H9 (cell line): ENCODE measurements at regions not wholly inside any gene's neighbourhood (a gene's known extent, or its start where the extent isn't known, plus 50 kb on each side); places are given as distances from the start of the nearest gene placed in this dataset.

Experiments
- DNase-seq: peaks from one replicate; pipeline ENCODE4 v3.0.0-alpha.2; 2017
- H2AFZ ChIP-seq: one replicate; pipeline ENCODE4 v1.6.1; 2013; ENCODE audit warnings: mild to moderate bottlenecking, low read length, control low read depth, moderate library complexity
- H2AK5ac ChIP-seq: 2 replicates; pipeline ENCODE4 v1.6.1; 2013; ENCODE audit warnings: low read length, control low read depth, mixed read lengths; ENCODE audit not compliant: insufficient read length
- H2BK120ac ChIP-seq: one replicate; pipeline ENCODE4 v1.6.1; 2013; ENCODE audit warnings: low read depth, mild to moderate bottlenecking, low read length, control low read depth, inconsistent platforms; ENCODE audit not compliant: poor library complexity, severe bottlenecking
- H2BK12ac ChIP-seq: 2 replicates; pipeline ENCODE4 v1.6.1; 2013; ENCODE audit warnings: low read length, control low read depth, mixed read lengths, low read depth; ENCODE audit not compliant: insufficient read length
- H2BK15ac ChIP-seq: 2 replicates; pipeline ENCODE4 v1.6.1; 2013; ENCODE audit warnings: low read depth, low read length, control low read depth
- H2BK20ac ChIP-seq: one replicate; pipeline ENCODE4 v1.6.1; 2013; ENCODE audit warnings: low read depth, mild to moderate bottlenecking, low read length, control low read depth, inconsistent platforms; ENCODE audit not compliant: poor library complexity, severe bottlenecking
- H2BK5ac ChIP-seq: 2 replicates; pipeline ENCODE4 v1.6.1; 2013; ENCODE audit warnings: low read length, control low read depth, mixed read lengths; ENCODE audit not compliant: insufficient read length
- H3K14ac ChIP-seq: 2 replicates; pipeline ENCODE4 v1.6.1; 2013; ENCODE audit warnings: low read length, control low read depth; ENCODE audit not compliant: insufficient read depth
- H3K18ac ChIP-seq: 2 replicates; pipeline ENCODE4 v1.6.1; 2013; ENCODE audit warnings: low read depth, mild to moderate bottlenecking, mixed read lengths, low read length, control low read depth; ENCODE audit not compliant: insufficient read length
- H3K23ac ChIP-seq: 2 replicates; pipeline ENCODE4 v1.6.1; 2013; ENCODE audit warnings: low read length, control low read depth, mixed read lengths, low read depth; ENCODE audit not compliant: insufficient read length
- H3K23me2 ChIP-seq: 2 replicates; pipeline ENCODE4 v1.6.1; 2013; ENCODE audit warnings: low read depth, mild to moderate bottlenecking, mixed read lengths, low read length, control low read depth; ENCODE audit not compliant: insufficient read length, poor library complexity, severe bottlenecking
- H3K27ac ChIP-seq: 2 replicates; pipeline ENCODE4 v1.5.1; 2013; ENCODE audit warnings: low read length, control low read depth, mixed read lengths, low read depth; ENCODE audit not compliant: insufficient read length
- H3K27me3 ChIP-seq: 2 replicates; pipeline ENCODE4 v1.6.1; 2013; ENCODE audit warnings: low read length, control low read depth, inconsistent platforms; ENCODE audit not compliant: insufficient read depth
- H3K4ac ChIP-seq: 2 replicates; pipeline ENCODE4 v1.6.1; 2013; ENCODE audit warnings: low read depth, mild to moderate bottlenecking, control low read depth, inconsistent platforms, low read length, moderate library complexity
- H3K4me1 ChIP-seq: 2 replicates; pipeline ENCODE4 v1.6.1; 2013; ENCODE audit warnings: low read length, control low read depth, inconsistent platforms; ENCODE audit not compliant: insufficient read depth
- H3K4me2 ChIP-seq: 2 replicates; pipeline ENCODE4 v1.6.1; 2013; ENCODE audit warnings: low read length, control low read depth, mixed read lengths; ENCODE audit not compliant: insufficient read length, insufficient read depth
- H3K56ac ChIP-seq: 2 replicates; pipeline ENCODE4 v1.6.1; 2013; ENCODE audit warnings: low read depth, mild to moderate bottlenecking, mixed read lengths, low read length, control low read depth; ENCODE audit not compliant: insufficient read length
- H3K79me1 ChIP-seq: 2 replicates; pipeline ENCODE4 v1.6.1; 2013; ENCODE audit warnings: low read depth, mild to moderate bottlenecking, moderate library complexity, low read length, control low read depth, inconsistent platforms; ENCODE audit not compliant: insufficient read depth, poor library complexity, severe bottlenecking
- H3K79me2 ChIP-seq: 2 replicates; pipeline ENCODE4 v1.6.1; 2013; ENCODE audit warnings: low read length, control low read depth, inconsistent platforms; ENCODE audit not compliant: insufficient read depth
- H3K9ac ChIP-seq: 2 replicates; pipeline ENCODE4 v1.6.1; 2013; ENCODE audit warnings: low read length, control low read depth, mixed read lengths; ENCODE audit not compliant: insufficient read length; ENCODE audit errors: extremely low read depth
- H3K9me3 ChIP-seq: one replicate; pipeline ENCODE4 v1.6.1; 2013; ENCODE audit warnings: low read depth, low read length, inconsistent platforms; ENCODE audit not compliant: control insufficient read depth
- H3T11ph ChIP-seq: one replicate; pipeline ENCODE4 v1.6.1; 2013; ENCODE audit warnings: mild to moderate bottlenecking, low read length, control low read depth, inconsistent platforms
- H4K20me1 ChIP-seq: one replicate; pipeline ENCODE4 v1.6.1; 2013; ENCODE audit not compliant: control insufficient read depth, insufficient read length, insufficient read depth
- H4K5ac ChIP-seq: 2 replicates; pipeline ENCODE4 v1.6.1; 2013; ENCODE audit warnings: low read depth, mild to moderate bottlenecking, mixed read lengths, low read length, control low read depth; ENCODE audit not compliant: insufficient read length
- H4K8ac ChIP-seq: replicated peaks from 2 replicates; pipeline ENCODE4 v1.6.1; 2013; ENCODE audit warnings: low read length, control low read depth, mixed read lengths, low read depth; ENCODE audit not compliant: insufficient read length
- H4K91ac ChIP-seq: 2 replicates; pipeline ENCODE4 v1.6.1; 2013; ENCODE audit warnings: low read depth, mild to moderate bottlenecking, moderate library complexity, mixed read lengths, low read length, control low read depth; ENCODE audit not compliant: insufficient read length
- H3K27ac Mint-ChIP-seq, 3 experiments: 2 replicates in 2 of 3; 3 replicates in 1 of 3; pipeline ENCODE4 v1.8.0; 2020 to 2021; ENCODE audit warnings: mixed read lengths in 3 of 3, mild to moderate bottlenecking in 1 of 3, moderate library complexity in 1 of 3
- H3K27me3 Mint-ChIP-seq: 2 replicates; pipeline ENCODE4 v1.8.0; 2021; ENCODE audit warnings: low read depth, mild to moderate bottlenecking, moderate library complexity, mixed read lengths
- H3K36me3 Mint-ChIP-seq, 3 experiments: 2 replicates in 2 of 3; 3 replicates in 1 of 3; pipeline ENCODE4 v1.8.0; 2020 to 2021; ENCODE audit warnings: low read depth in 3 of 3, mixed read lengths in 3 of 3; ENCODE audit not compliant: insufficient read depth in 1 of 3
- H3K4me1 Mint-ChIP-seq, 2 experiments: 2 replicates each; pipeline ENCODE4 v1.8.0; 2020; ENCODE audit warnings: mixed read lengths in 2 of 2
- H3K4me3 Mint-ChIP-seq, 2 experiments: 2 replicates in 1 of 2; 3 replicates in 1 of 2; pipeline ENCODE4 v1.8.0; 2020 to 2021; ENCODE audit warnings: mild to moderate bottlenecking in 2 of 2, mixed read lengths in 2 of 2, moderate library complexity in 1 of 2
- H3K9me3 Mint-ChIP-seq, 2 experiments: 2 replicates in 1 of 2; 3 replicates in 1 of 2; pipeline ENCODE4 v1.8.0; 2020; ENCODE audit warnings: mild to moderate bottlenecking in 2 of 2, mixed read lengths in 2 of 2, moderate library complexity in 1 of 2
- WGBS: extraction: QIAGEN DNeasy Blood & Tissue Kit; methylation state at CpG from one replicate; pipeline ENCODE4 v1.1.7; 2013; ENCODE audit warnings: missing lambda C conversion rate, low lambda C conversion rate, mixed read lengths; ENCODE audit not compliant: insufficient read length; ENCODE audit errors: extremely low coverage; 5-methylcytosine and 5-hydroxymethylcytosine counted together
- TF ChIP-seq, protein P1 (sequence below): fragments of 200-600 bp; sonication (generic); conservative IDR thresholded peaks from 3 replicates; pipeline ENCODE4 v1.8.0; 2021; ENCODE audit warnings: antibody characterized with exemption, mild to moderate bottlenecking

DNA sequence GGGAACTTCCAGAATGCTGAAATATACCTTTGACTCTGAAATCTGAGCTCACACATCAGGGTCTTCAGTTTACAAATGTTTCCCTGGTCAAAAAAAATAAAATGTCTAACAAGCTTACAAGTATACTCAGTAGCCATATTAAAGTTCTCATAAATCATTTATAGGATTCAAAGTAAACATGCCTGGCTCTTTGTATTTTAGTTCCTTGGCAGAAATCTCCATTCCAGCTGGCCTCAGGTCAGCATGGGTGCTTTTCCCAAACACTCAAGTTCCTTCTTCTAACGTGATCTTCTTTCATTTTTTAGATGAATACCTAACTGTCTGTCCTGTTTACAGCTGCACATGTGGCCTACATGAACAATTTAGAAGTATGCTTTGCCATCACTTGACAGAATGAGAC is 263.2 kb downstream of the GAS1 start:
- Histone ChIP-seq H2AFZ (no peak overlapping the region), H3K79me1 (no peaks in the 10 kb centered on the region), H2BK120ac (no peak overlapping the region), H4K8ac (no peak overlapping the region), H3K4me1 (no peaks in the 10 kb centered on the region), H3K14ac (no peak overlapping the region), H3K79me2 (no peaks in the 10 kb centered on the region), H2AK5ac (no peak overlapping the region), H2BK20ac (no peak overlapping the region), H4K20me1 (no peaks in the 10 kb centered on the region), H3K27me3 (no peaks in the 10 kb centered on the region), H2BK5ac (no peak overlapping the region), H3K4ac (no peak overlapping the region), H4K5ac (no peak overlapping the region), H3K23me2 (no peaks in the 10 kb centered on the region), H2BK15ac (no peak overlapping the region), H3T11ph (no peak overlapping the region), H2BK12ac (no peak overlapping the region), H3K4me2 (no peak overlapping the region), H3K56ac (no peak overlapping the region), H4K91ac (no peak overlapping the region), H3K18ac (no peak overlapping the region), H3K23ac (no peak overlapping the region), H3K27ac (no peak overlapping the region), H3K9me3 (no peaks in the 10 kb centered on the region), H3K9ac (no peak overlapping the region)
- DNase-seq, result no peak
- Mint-ChIP-seq H3K27ac (no peak overlapping the region), H3K9me3 (0 out of 5 replicates have a peak, but pooled peaks cover 0 to 2% of the 10 kb centered on the region in 2 experiments), H3K36me3 (no peaks in the 10 kb centered on the region), H3K4me1 (peaks cover 7 to 9% of the 10 kb centered on the region in 2 experiments; a peak in 3 of 4 replicates), H3K27me3 (no peaks in the 10 kb centered on the region; the same call in 1 of the 2 replicates), H3K4me3 (no peak overlapping the region)
- TF ChIP-seq, protein P1, sequence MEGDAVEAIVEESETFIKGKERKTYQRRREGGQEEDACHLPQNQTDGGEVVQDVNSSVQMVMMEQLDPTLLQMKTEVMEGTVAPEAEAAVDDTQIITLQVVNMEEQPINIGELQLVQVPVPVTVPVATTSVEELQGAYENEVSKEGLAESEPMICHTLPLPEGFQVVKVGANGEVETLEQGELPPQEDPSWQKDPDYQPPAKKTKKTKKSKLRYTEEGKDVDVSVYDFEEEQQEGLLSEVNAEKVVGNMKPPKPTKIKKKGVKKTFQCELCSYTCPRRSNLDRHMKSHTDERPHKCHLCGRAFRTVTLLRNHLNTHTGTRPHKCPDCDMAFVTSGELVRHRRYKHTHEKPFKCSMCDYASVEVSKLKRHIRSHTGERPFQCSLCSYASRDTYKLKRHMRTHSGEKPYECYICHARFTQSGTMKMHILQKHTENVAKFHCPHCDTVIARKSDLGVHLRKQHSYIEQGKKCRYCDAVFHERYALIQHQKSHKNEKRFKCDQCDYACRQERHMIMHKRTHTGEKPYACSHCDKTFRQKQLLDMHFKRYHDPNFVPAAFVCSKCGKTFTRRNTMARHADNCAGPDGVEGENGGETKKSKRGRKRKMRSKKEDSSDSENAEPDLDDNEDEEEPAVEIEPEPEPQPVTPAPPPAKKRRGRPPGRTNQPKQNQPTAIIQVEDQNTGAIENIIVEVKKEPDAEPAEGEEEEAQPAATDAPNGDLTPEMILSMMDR, result no peak
- WGBS, result no CpG with 5 or more reads among the region's 1 CpG
